ENCODE measurements at regions not wholly inside any gene's neighbourhood (a gene's known extent, or its start where the extent isn't known, plus 50 kb on each side); places are given as distances from the start of the nearest gene placed in this dataset.
A peak's percentile ranks its signal among the peaks of the same experiment; 100 is the strongest.

GRCh38 chr21:22711636-22712035 lies 1713.4 kb downstream of the NCAM2 start:
- 0 out of 2 replicates have a peak overlapping the region, but pooled peaks have one; percentile 12 for H3K27ac ChIP-seq (ENCODE audit: low read depth, low read length)
- H3K9me2 ChIP-seq (replicated peaks; ENCODE audit: insufficient read depth, low read length): no peaks in the 10 kb centered on the region
- H3K9ac ChIP-seq (ENCODE audit: low read length): no peak overlapping the region
- no peaks in the 10 kb centered on the region for H3K79me2 ChIP-seq (ENCODE audit: insufficient read depth, low read length)
- no peak overlapping the region for H3K4me3 ChIP-seq (ENCODE audit: insufficient read depth, low read length, poor library complexity, severe bottlenecking)
- H4K20me1 ChIP-seq (ENCODE audit: low read depth, low read length): no peaks in the 10 kb centered on the region
- no peaks in the 10 kb centered on the region for H3K27me3 ChIP-seq (ENCODE audit: low read length)
- H2AFZ ChIP-seq (ENCODE audit: low read depth, low read length, severe bottlenecking): peak overlapping the region; percentile 79
- peak overlapping the region; percentile 38 for H3K4me2 ChIP-seq (ENCODE audit: low read depth, low read length, poor library complexity, severe bottlenecking)
- no peaks in the 10 kb centered on the region for H3F3A ChIP-seq (ENCODE audit: insufficient read depth)
- TF ChIP-seq EZH2phosphoT487 (conservative IDR thresholded peaks at IDR 0.05; ENCODE audit: low read length) (no peak), CTCF (IDR thresholded peaks at IDR 0.05; ENCODE audit: insufficient read depth, low read length, poor library complexity, severe bottlenecking) (no peak)
- no peaks in the 10 kb centered on the region; the same call in 1 of the 2 replicates for H3K9me3 ChIP-seq (ENCODE audit: insufficient read depth, low read length)
- no peaks in the 10 kb centered on the region for H3K36me3 ChIP-seq (ENCODE audit: low read length)

- Histone ChIP-seq H3K79me2 (ENCODE audit: insufficient read depth, low read length) (no peaks in the 10 kb centered on the region), H3K27ac (ENCODE audit: low read depth, low read length) (no peak overlapping the region), H3K27me3 (ENCODE audit: low read length) (no peaks in the 10 kb centered on the region), H2AFZ (ENCODE audit: low read depth, low read length, severe bottlenecking) (no peak overlapping the region), H3K9me2 (replicated peaks; ENCODE audit: insufficient read depth, low read length) (no peaks in the 10 kb centered on the region), H3F3A (ENCODE audit: insufficient read depth) (no peaks in the 10 kb centered on the region), H3K9ac (ENCODE audit: low read length) (no peak overlapping the region), H3K9me3 (ENCODE audit: insufficient read depth, low read length) (peaks cover 30% of the 10 kb centered on the region; the same call in 1 of the 2 replicates), H3K4me2 (ENCODE audit: low read depth, low read length, poor library complexity, severe bottlenecking) (no peak overlapping the region), H3K4me3 (ENCODE audit: insufficient read depth, low read length, poor library complexity, severe bottlenecking) (no peak overlapping the region), H4K20me1 (ENCODE audit: low read depth, low read length) (no peaks in the 10 kb centered on the region), H3K36me3 (ENCODE audit: low read length) (peaks cover 4% of the 10 kb centered on the region; the same call in 1 of the 2 replicates)
- no peak for TF ChIP-seq CTCF (IDR thresholded peaks at IDR 0.05; ENCODE audit: insufficient read depth, low read length, poor library complexity, severe bottlenecking)
Observed at GRCh38 chr21:22725436-22725835, 1727.2 kb downstream of the NCAM2 start.

- Histone ChIP-seq H3K36me3 (ENCODE audit: low read length) (peaks cover 4% of the 10 kb centered on the region; the same call in 1 of the 2 replicates), H3K9me2 (replicated peaks; ENCODE audit: insufficient read depth, low read length) (no peaks in the 10 kb centered on the region), H4K20me1 (ENCODE audit: low read depth, low read length) (no peaks in the 10 kb centered on the region), H3K79me2 (ENCODE audit: insufficient read depth, low read length) (no peaks in the 10 kb centered on the region), H3K27me3 (ENCODE audit: low read length) (no peaks in the 10 kb centered on the region), H3K9me3 (ENCODE audit: insufficient read depth, low read length) (peaks cover 30% of the 10 kb centered on the region; the same call in 1 of the 2 replicates), H3K4me3 (ENCODE audit: insufficient read depth, low read length, poor library complexity, severe bottlenecking) (no peak overlapping the region), H3F3A (ENCODE audit: insufficient read depth) (no peaks in the 10 kb centered on the region), H2AFZ (ENCODE audit: low read depth, low read length, severe bottlenecking) (no peak overlapping the region), H3K27ac (ENCODE audit: low read depth, low read length) (no peak overlapping the region), H3K4me2 (ENCODE audit: low read depth, low read length, poor library complexity, severe bottlenecking) (no peak overlapping the region), H3K9ac (ENCODE audit: low read length) (no peak overlapping the region)
- TF ChIP-seq EZH2phosphoT487 (conservative IDR thresholded peaks at IDR 0.05; ENCODE audit: low read length): no peak
- TF ChIP-seq CTCF (IDR thresholded peaks at IDR 0.05; ENCODE audit: insufficient read depth, low read length, poor library complexity, severe bottlenecking): no peak
Observed at GRCh38 chr21:22728091-22728490, 1729.9 kb downstream of the NCAM2 start.
